NT2/D1 (cell line): ENCODE measurements at regions not wholly inside any gene's neighbourhood (a gene's known extent, or its start where the extent isn't known, plus 50 kb on each side); places are given as distances from the start of the nearest gene placed in this dataset.

Source experiments
- DNase-seq: peaks from one replicate; pipeline ENCODE4 v3.0.0-alpha.2; 2011; ENCODE audit warnings: low read depth, low spot score
- H3K27me3 ChIP-seq: 2 replicates; pipeline ENCODE4 v1.6.0; 2011; ENCODE audit warnings: mild to moderate bottlenecking; ENCODE audit not compliant: insufficient read length, insufficient read depth
- H3K36me3 ChIP-seq: 2 replicates; pipeline ENCODE4 v1.6.1; 2011; ENCODE audit warnings: mild to moderate bottlenecking, low read length, mixed read lengths; ENCODE audit not compliant: insufficient read depth, insufficient read length
- H3K4me1 ChIP-seq: 2 replicates; pipeline ENCODE4 v1.5.1; 2011; ENCODE audit not compliant: insufficient read depth, insufficient read length
- H3K4me3 ChIP-seq: 2 replicates; pipeline ENCODE4 v1.5.1; 2011; ENCODE audit warnings: low read depth; ENCODE audit not compliant: insufficient read length
- H3K9ac ChIP-seq: 2 replicates; pipeline ENCODE4 v1.6.0; 2011; ENCODE audit warnings: low read depth; ENCODE audit not compliant: insufficient read length
- H3K9me3 ChIP-seq: 2 replicates; pipeline ENCODE4 v1.5.1; 2011; ENCODE audit warnings: mild to moderate bottlenecking, low read length; ENCODE audit not compliant: insufficient read depth
- SUZ12 ChIP-seq: IDR thresholded peaks from 2 replicates; pipeline ENCODE4 v1.6.1; 2011; ENCODE audit not compliant: insufficient read length, insufficient read depth; ENCODE audit errors: extremely low read depth
- YY1 ChIP-seq: IDR thresholded peaks from 2 replicates; pipeline ENCODE4 v1.6.1; 2011; ENCODE audit not compliant: insufficient read length, insufficient read depth
- ZNF274 ChIP-seq: IDR thresholded peaks from 2 replicates; pipeline ENCODE4 v1.6.1; 2011; ENCODE audit warnings: mild to moderate bottlenecking, low read depth, low read length

GRCh38 chr20:60513141-60513540 lies 554.9 kb downstream of the CDH26 start:
- no peaks in the 10 kb centered on the region for H3K36me3 ChIP-seq
- no peak overlapping the region for H3K9ac ChIP-seq
- no peak for DNase-seq
- H3K4me3 ChIP-seq: no peak overlapping the region
- no peaks in the 10 kb centered on the region for H3K27me3 ChIP-seq
- no peak for TF ChIP-seq ZNF274
- TF ChIP-seq SUZ12: no peak
- TF ChIP-seq YY1: no peak
- peaks cover 2% of the 10 kb centered on the region for H3K4me1 ChIP-seq
- H3K9me3 ChIP-seq: no peaks in the 10 kb centered on the region; the same call in 1 of the 2 replicates

DNA sequence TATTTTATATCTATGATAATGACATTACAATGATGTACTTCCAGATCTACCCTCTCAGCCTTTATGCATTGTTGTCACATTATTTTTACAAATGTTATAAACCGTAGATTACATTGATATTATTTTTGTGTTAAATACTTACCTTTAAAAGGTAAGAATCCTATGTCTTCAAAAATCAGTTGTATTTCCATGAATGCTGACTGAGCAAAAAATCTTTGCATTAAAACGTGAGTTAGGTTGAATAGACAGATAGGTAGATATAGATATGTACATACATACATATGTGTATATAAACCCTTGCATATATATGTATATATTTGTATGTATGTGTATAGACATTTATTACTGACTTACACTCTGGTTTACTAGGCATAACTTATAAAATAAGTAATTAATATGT lies 558.2 kb downstream of the CDH26 start:
- H3K36me3 ChIP-seq: no peaks in the 10 kb centered on the region
- H3K9me3 ChIP-seq: no peaks in the 10 kb centered on the region; the same call in 1 of the 2 replicates
- DNase-seq: no peak
- H3K9ac ChIP-seq: no peak overlapping the region
- H3K4me1 ChIP-seq: peaks cover 2% of the 10 kb centered on the region
- no peak overlapping the region for H3K4me3 ChIP-seq
- TF ChIP-seq SUZ12 (no peak), YY1 (no peak), ZNF274 (no peak)
- no peaks in the 10 kb centered on the region for H3K27me3 ChIP-seq

GRCh38 chr20:60518022-60518421 lies 559.8 kb downstream of the CDH26 start:
- Histone ChIP-seq H3K27me3 (no peaks in the 10 kb centered on the region), H3K4me3 (no peak overlapping the region), H3K36me3 (no peaks in the 10 kb centered on the region), H3K9me3 (no peaks in the 10 kb centered on the region; the same call in 1 of the 2 replicates), H3K9ac (no peak overlapping the region), H3K4me1 (peaks cover 2% of the 10 kb centered on the region)
- DNase-seq: no peak
- TF ChIP-seq YY1 (no peak), ZNF274 (no peak), SUZ12 (no peak)

- Histone ChIP-seq H3K9me3 (no peaks in the 10 kb centered on the region), H3K9ac (no peak overlapping the region), H3K27me3 (peaks cover 4% of the 10 kb centered on the region), H3K4me3 (no peak overlapping the region), H3K36me3 (no peaks in the 10 kb centered on the region), H3K4me1 (no peaks in the 10 kb centered on the region)
- no peak for TF ChIP-seq YY1
- no peak for TF ChIP-seq SUZ12
- TF ChIP-seq ZNF274: no peak
- no peak for DNase-seq
Observed at GRCh38 chr20:60525397-60525796, 567.2 kb downstream of the CDH26 start.

GRCh38 chr20:60527656-60528055 lies 569.4 kb downstream of the CDH26 start:
- H3K4me3 ChIP-seq: no peak overlapping the region
- peaks cover 4% of the 10 kb centered on the region for H3K27me3 ChIP-seq
- H3K4me1 ChIP-seq: no peaks in the 10 kb centered on the region
- DNase-seq: no peak
- no peak overlapping the region for H3K9ac ChIP-seq
- H3K9me3 ChIP-seq: no peaks in the 10 kb centered on the region
- TF ChIP-seq SUZ12 (no peak), YY1 (no peak), ZNF274 (no peak)
- no peaks in the 10 kb centered on the region for H3K36me3 ChIP-seq

- Histone ChIP-seq H3K4me1 (no peaks in the 10 kb centered on the region), H3K4me3 (no peak overlapping the region), H3K27me3 (peaks cover 4% of the 10 kb centered on the region), H3K9ac (no peak overlapping the region), H3K36me3 (no peaks in the 10 kb centered on the region), H3K9me3 (no peaks in the 10 kb centered on the region)
- no peak for DNase-seq
- TF ChIP-seq ZNF274 (no peak), YY1 (no peak), SUZ12 (no peak)
Observed at GRCh38 chr20:60528141-60528540, 569.9 kb downstream of the CDH26 start.

DNA sequence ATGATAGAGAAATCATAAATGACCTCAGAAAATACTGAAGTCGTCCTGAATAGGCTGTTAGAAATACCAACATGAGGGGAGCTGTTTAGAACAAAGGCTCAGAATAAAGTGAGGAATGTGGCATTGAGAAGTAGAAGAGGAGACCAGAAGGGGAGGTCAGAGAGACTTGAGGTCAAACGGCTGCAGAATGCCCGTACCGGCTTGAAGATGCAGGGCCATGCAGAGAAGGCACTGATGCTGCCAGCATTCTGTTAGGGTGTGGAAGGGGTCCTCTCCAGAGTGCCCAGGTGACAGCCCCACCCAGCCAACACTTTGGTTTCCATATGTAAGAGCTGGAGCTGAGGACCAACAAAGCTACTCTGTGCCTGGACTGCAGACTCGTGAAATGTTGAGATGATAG lies 570.9 kb downstream of the CDH26 start:
- no peak for DNase-seq
- no peak overlapping the region for H3K4me3 ChIP-seq
- H3K4me1 ChIP-seq: no peaks in the 10 kb centered on the region
- no peak overlapping the region for H3K9ac ChIP-seq
- H3K27me3 ChIP-seq: peaks cover 4% of the 10 kb centered on the region
- H3K9me3 ChIP-seq: no peaks in the 10 kb centered on the region
- no peaks in the 10 kb centered on the region for H3K36me3 ChIP-seq
- no peak for TF ChIP-seq YY1
- no peak for TF ChIP-seq SUZ12
- no peak for TF ChIP-seq ZNF274
